HG03039 (cell line): ENCODE measurements at regions not wholly inside any gene's neighbourhood (a gene's known extent, or its start where the extent isn't known, plus 50 kb on each side); places are given as distances from the start of the nearest gene placed in this dataset.

Experiments used
- ATAC-seq: cut with Tn5 transposase; IDR thresholded peaks from one replicate; pipeline ENCODE4 v1.9.1; 2021; ENCODE audit warnings: mild to moderate bottlenecking, moderate library complexity; ENCODE audit not compliant: unreplicated experiment

GRCh38 chr4:32986236-32986635 lies 2266.1 kb downstream of the PCDH7 start:
- ATAC-seq, result no peak

- ATAC-seq, result no peak
These were observed 2266.9 kb downstream of the PCDH7 start for GRCh38 chr4:32987111-32987510.

GRCh38 chr4:32988165-32988811 lies 2268.1 kb downstream of the PCDH7 start:
- ATAC-seq, result no peak

GRCh38 chr4:32991663-32992062 lies 2271.5 kb downstream of the PCDH7 start:
- ATAC-seq, result no peak

- ATAC-seq, result no peak
These were observed 2275.1 kb downstream of the PCDH7 start for GRCh38 chr4:32994981-32995881.

GRCh38 chr4:33013282-33013681 lies 2293.1 kb downstream of the PCDH7 start:
- no peak for ATAC-seq

- no peak for ATAC-seq
These were observed 2305.1 kb downstream of the PCDH7 start for GRCh38 chr4:33025236-33025635.

GRCh38 chr4:33029976-33030375 lies 2309.8 kb downstream of the PCDH7 start:
- no peak for ATAC-seq

GRCh38 chr4:33031328-33031727 lies 2311.2 kb downstream of the PCDH7 start:
- no peak for ATAC-seq

GRCh38 chr4:33037464-33037863 lies 2317.3 kb downstream of the PCDH7 start:
- ATAC-seq, result no peak

GRCh38 chr4:33045334-33045733 lies 2325.2 kb downstream of the PCDH7 start:
- no peak for ATAC-seq

GRCh38 chr4:33052241-33052640 lies 2332.1 kb downstream of the PCDH7 start:
- ATAC-seq, result no peak

GRCh38 chr4:33054161-33054560 lies 2334.0 kb downstream of the PCDH7 start:
- ATAC-seq, result no peak

- ATAC-seq, result no peak
These were observed 2334.6 kb downstream of the PCDH7 start for GRCh38 chr4:33054656-33055196.

GRCh38 chr4:33057736-33058135 lies 2337.6 kb downstream of the PCDH7 start:
- ATAC-seq, result no peak

- no peak for ATAC-seq
These were observed 2338.8 kb downstream of the PCDH7 start for GRCh38 chr4:33058998-33059397.

GRCh38 chr4:33060674-33061542 lies 2340.7 kb downstream of the PCDH7 start:
- ATAC-seq, result peak; percentile 72

- no peak for ATAC-seq
These were observed 2341.6 kb downstream of the PCDH7 start for GRCh38 chr4:33061727-33062126.

GRCh38 chr4:33062155-33062806 lies 2342.1 kb downstream of the PCDH7 start:
- ATAC-seq, result no peak

GRCh38 chr4:33063241-33063640 lies 2343.1 kb downstream of the PCDH7 start:
- ATAC-seq, result no peak
